ENCODE measurements at regions not wholly inside any gene's neighbourhood (a gene's known extent, or its start where the extent isn't known, plus 50 kb on each side); places are given as distances from the start of the nearest gene placed in this dataset.

DNA sequence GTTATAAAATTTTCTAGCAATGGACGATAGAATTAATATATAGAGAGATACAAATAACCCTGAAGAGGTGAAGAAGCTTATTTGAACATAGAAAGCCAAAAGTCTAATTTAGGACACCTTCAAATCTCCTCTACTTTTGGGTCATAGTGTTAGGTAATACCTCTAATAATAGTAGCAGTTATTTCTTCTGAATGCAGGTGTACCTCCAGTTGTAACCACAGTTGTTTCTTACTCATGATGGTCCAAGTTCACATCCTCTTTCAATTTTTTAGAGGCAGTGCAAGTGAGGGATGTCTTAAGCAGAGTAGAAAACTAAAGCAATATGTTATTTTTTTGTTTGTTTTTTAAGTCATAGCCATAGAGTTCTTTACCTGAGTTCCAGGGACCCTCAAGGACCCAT, 429.5 kb downstream of the CCDC85A start:
- no peak for DNase-seq (ENCODE audit: low read depth in 2 of 3, low spot score in 1 of 3)

- no peak for DNase-seq (ENCODE audit: low read depth in 2 of 3, low spot score in 1 of 3)
Observed at GRCh38 chr2:56613920-56614319, 430.1 kb downstream of the CCDC85A start.

- DNase-seq (ENCODE audit: low read depth in 2 of 3, low spot score in 1 of 3): no peak
Observed at GRCh38 chr2:56615760-56616159, 432.0 kb downstream of the CCDC85A start.

GRCh38 chr2:56624181-56624580, 440.4 kb downstream of the CCDC85A start:
- no peak for DNase-seq (ENCODE audit: low read depth in 2 of 3, low spot score in 1 of 3)

- no peak for DNase-seq (ENCODE audit: low read depth in 2 of 3, low spot score in 1 of 3)
Observed at GRCh38 chr2:56626927-56627326, 443.1 kb downstream of the CCDC85A start.

DNA sequence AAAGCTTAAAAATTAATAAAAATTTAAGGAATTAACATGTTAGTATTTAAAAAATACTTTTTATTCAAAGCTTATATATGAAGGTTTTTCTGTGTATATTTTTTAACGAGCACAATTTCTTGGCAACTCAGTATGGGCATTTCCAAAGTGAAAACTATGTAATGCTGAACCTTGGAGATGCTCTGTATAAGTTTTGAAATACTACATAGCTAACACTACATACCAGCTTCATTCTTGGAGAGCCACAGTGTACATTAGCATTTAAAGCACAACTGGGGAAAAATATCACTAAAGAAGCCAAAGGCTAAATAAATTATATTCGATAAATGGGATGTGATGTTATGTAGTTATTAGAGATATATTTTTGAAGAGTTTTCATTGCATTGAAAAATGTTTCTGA, 446.5 kb downstream of the CCDC85A start:
- DNase-seq (ENCODE audit: low read depth in 2 of 3, low spot score in 1 of 3): no peak

- DNase-seq (ENCODE audit: low read depth in 2 of 3, low spot score in 1 of 3): no peak
Observed at GRCh38 chr2:56647997-56648396, 464.2 kb downstream of the CCDC85A start.

GRCh38 chr2:56648802-56649201, 465.0 kb downstream of the CCDC85A start:
- DNase-seq (ENCODE audit: low read depth in 2 of 3, low spot score in 1 of 3): no peak

DNA sequence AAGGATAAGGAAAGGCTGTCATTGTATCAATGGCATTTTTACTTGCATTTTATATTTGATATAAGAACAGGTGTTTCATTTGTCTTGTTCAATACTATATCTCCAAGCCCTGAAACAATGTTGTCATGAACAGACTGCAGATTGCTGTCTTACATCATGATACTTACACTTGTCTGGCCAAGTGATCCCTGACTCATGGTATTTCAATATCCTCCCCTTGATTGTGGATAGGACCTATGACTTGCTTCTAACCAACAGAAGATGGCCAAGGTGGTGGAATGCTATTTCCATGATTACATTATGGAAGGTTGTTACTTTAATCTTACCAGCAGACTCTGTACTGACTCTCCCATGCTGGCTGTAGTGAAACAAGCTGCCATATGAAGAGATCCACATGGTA, 471.1 kb downstream of the CCDC85A start:
- DNase-seq (ENCODE audit: low read depth in 2 of 3, low spot score in 1 of 3): no peak

- DNase-seq (ENCODE audit: low read depth in 2 of 3, low spot score in 1 of 3): no peak
Observed at GRCh38 chr2:56656826-56657225, 473.0 kb downstream of the CCDC85A start.

- DNase-seq (ENCODE audit: low read depth in 2 of 3, low spot score in 1 of 3): no peak
Observed at GRCh38 chr2:56666777-56667176, 483.0 kb downstream of the CCDC85A start.

DNA sequence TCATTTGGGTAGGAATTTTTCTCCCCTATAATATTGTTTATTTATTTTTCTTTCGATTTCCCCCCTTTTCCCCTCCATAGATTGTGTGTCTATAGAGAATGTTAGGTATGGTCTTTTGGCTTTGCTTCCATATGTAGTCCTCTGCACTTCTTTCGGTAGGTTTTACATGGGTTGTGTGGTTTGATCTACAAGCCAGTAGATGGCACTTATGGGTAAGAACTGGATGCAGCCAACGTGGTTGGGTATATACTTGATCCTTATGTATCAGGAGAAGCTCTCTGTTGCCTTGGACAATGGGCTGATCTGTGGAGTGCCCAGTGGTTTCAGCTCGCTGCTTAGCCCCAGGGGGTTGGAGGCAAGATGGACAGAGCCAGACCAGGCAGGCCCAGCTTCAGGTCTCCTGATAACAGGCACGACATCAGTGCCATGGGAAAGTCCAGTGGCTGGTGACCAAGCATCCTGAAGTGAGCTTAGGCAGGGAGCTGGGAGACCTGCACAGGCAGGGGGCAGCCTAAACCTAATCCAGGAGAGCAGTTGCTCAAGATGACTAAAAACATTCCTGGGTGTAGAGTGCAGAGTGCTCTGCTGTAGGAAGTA, 488.3 kb downstream of the CCDC85A start:
- DNase-seq (ENCODE audit: low read depth in 2 of 3, low spot score in 1 of 3): no peak

- DNase-seq (ENCODE audit: low read depth in 2 of 3, low spot score in 1 of 3): no peak
Observed at GRCh38 chr2:56674084-56674483, 490.3 kb downstream of the CCDC85A start.

DNA sequence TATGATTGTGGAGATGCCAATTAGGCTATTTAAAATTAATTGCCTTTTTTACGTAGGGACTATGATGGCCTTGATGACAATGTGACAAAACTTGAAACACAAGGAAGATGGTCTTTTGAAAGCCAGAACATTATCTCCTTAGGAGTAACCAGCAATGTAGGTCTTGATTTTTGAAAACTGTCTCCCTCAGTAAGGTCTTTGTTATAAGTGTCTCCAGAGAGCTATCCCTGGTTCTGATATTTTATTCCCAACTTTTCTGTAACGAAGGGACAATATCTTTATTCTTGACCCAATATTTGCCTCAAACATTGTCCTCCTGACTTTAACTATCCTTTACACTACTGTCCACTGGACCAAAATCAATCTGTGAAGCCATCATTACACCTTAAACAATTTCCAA, 493.2 kb downstream of the CCDC85A start:
- DNase-seq (ENCODE audit: low read depth in 2 of 3, low spot score in 1 of 3): no peak

DNA sequence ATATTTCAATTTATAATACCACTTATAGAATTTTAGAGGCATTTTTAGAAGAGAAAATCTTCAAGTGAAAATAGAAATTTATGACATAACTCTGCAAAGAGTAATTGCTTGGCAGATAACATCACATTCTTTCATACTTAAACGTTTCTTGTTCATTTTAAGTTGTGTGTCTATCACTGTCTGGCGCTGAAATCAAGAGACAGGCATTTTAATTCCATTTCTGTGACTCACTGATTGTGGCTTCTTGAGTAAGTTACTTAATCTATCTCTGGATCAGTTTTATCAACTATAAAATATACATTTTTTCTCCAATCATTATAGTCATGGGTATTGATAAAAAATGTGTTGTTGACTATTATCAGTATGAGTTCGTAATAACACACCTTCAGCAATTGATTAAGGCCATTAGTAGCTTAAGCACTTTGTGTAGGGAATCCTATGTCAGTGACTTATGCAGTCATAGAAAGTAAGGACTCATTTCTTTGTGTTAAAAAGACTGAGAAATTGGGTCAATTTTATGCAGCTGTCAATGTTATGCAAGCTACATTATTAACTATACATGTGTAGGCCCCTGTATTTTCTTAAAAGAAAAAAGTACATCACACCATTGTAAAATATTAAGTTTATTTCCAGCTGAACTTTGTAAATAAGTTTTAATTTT, 497.3 kb downstream of the CCDC85A start:
- no peak for DNase-seq (ENCODE audit: low read depth in 2 of 3, low spot score in 1 of 3)

DNA sequence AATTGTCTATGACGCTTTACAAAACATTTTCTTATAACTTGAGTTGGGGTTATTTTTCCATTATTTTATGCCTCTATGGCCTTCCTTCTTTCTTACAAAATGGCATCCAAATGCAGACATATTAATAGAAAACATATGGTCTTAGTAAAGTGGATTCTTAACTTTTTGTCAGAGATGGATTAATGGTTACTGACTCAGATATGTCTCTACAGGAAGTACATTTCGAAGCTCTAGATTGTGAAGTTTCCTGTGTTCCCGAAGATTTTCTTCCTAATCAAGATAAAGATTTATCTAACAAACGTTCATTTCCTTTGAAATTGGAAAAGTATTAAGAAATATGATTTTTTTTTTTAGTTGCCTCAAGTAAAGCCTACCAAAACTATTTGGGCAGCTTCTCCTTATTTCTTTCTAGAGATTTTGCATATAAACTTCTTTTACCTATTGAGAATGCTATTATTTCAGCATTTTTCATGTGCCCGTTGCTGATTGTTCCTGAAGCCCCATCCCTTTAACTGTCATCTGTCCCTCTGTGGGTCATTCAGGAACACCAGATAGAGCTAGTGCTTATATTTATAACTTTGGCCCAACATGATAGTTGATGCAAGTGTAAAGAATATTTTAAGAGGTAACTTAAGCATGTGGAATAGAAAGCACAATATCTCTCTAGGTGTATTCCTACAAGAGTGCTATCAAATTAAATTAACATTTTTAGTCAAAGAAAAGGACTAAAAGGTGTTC, 498.0 kb downstream of the CCDC85A start:
- no peak for DNase-seq (ENCODE audit: low read depth in 2 of 3, low spot score in 1 of 3)

DNA sequence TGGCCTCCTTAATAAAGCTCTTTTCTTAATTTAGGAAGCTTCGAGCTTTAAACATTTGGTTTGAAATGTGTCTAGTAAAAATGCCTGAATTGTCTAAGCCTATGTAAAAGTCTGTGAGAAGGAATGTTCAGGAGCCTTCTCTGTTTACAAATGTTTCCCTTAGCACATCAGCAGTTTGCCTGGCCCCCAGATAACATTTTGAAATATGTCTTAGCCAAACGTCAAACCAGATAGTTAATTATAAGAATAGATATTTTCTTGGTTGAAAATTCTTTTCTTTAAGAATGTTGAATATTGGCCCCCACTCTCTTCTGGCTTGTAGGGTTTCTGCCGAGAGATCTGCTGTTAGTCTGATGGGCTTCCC, 498.6 kb downstream of the CCDC85A start:
- DNase-seq (ENCODE audit: low read depth in 2 of 3, low spot score in 1 of 3): no peak

DNA sequence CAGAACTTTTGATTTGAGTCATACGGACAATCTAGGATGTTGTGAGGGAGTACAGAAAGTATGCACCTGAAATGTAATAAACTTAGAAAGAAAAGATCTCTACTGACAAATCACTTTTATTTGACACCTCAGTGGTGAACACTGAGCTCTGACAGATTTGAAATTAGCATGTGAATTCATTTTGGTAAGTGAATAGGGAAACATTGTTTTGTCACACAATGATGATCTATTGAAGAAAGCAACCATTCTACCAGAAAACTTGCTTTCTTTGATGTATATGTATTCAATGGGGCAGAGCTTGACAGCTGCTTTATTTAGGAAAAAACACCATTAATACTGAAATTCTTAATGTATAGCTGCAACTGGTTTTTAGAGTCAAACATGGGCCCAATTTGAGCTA, 500.5 kb downstream of the CCDC85A start:
- no peak for DNase-seq (ENCODE audit: low read depth in 2 of 3, low spot score in 1 of 3)

DNA sequence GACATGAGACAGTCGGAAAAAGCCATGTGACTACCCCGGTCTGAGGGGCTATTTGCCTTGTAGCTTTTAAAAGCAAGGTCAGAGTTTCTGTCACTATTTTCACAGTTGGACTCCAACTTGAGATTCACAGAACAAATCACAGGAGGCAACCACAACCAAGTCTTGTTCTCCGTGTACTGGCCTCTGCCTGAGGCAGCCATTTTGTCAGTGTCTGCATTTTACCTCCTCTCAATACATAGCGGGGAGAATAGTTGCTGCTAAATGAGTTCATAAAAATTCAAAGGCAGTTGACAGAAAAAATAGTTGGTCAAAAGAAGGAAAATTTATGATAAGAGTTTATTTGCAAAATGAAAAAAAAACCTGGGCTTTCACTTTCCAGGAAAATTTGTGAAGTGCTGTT, 501.4 kb downstream of the CCDC85A start:
- DNase-seq (ENCODE audit: low read depth in 2 of 3, low spot score in 1 of 3): no peak

DNA sequence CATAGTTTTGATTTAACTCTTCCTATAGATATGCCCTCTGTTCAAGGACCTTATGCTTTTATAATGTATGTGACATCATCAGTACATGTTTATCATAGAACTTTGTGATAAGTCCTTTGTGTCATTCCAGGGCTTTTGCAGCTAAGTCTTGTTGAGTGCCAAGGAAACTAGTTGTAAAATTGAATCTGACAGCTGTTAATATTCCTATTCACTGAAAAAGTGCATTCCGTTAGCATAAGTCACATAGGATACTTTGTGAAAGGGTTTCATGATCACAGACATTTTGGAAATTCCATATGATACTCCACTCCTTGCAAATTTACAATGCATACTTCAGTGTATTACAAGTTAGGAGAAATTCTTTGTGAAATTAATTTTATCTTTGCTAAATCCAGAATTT, 503.4 kb downstream of the CCDC85A start:
- DNase-seq (ENCODE audit: low read depth in 2 of 3, low spot score in 1 of 3): no peak

- DNase-seq (ENCODE audit: low read depth in 2 of 3, low spot score in 1 of 3): no peak
Observed at GRCh38 chr2:56688661-56689060, 504.9 kb downstream of the CCDC85A start.

DNA sequence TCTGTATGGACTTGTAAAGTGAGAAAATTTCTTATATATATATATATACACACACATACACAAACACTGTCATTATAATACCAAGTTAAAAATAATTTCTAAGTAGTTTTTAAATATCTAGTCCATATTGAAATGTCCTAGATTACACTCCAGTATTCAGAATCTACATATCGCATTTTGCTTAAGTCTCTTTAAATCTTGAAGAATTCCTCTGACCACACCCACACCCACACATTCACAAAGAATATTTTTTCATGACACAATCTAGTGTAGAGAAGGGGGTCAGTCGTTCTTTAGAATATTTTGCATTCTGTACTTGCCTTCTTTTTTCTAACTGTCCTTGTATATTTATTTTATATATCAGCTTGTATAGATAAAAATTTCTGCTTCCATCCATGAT, 509.7 kb downstream of the CCDC85A start:
- no peak for DNase-seq (ENCODE audit: low read depth in 2 of 3, low spot score in 1 of 3)

DNA sequence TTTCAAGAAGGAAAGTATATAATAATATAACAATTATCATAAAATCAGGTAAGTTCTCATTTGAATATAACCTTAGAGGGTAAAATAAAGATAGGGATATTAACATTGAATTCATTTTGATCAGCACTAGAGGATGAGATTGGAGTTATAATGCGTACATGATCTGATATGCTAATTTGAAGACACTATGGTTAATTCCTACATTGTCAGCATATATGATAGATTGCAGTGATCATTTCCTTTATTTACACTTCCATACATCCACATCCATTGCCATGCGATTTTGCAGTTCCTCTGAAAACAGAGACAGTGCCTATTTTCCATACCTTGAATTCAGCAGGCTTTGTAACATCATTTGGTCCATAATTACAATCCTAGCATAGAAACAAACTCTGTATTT, 519.2 kb downstream of the CCDC85A start:
- no peak for DNase-seq (ENCODE audit: low read depth in 2 of 3, low spot score in 1 of 3)
